Dendritic cell treated with granulocyte-macrophage colony-stimulating factor and Interleukin-4, amounts not matched to agents 40 ng/mL and 50 ng/mL, for 4 days (primary cell): ENCODE measurements at regions not wholly inside any gene's neighbourhood (a gene's known extent, or its start where the extent isn't known, plus 50 kb on each side); places are given as distances from the start of the nearest gene placed in this dataset.

ENCODE experiments used
- H3K27ac Mint-ChIP-seq: one replicate; pipeline ENCODE4 v1.8.0; 2022; ENCODE audit warnings: mild to moderate bottlenecking, mixed read lengths
- H3K27me3 Mint-ChIP-seq: one replicate; pipeline ENCODE4 v1.8.0; 2022; ENCODE audit warnings: mild to moderate bottlenecking, mixed read lengths
- H3K36me3 Mint-ChIP-seq: one replicate; pipeline ENCODE4 v1.8.0; 2022; ENCODE audit warnings: low read depth, mixed read lengths
- H3K4me1 Mint-ChIP-seq: one replicate; pipeline ENCODE4 v1.8.0; 2022; ENCODE audit warnings: low read depth, mixed read lengths
- H3K4me3 Mint-ChIP-seq: one replicate; pipeline ENCODE4 v1.8.0; 2022; ENCODE audit warnings: mild to moderate bottlenecking, moderate library complexity, mixed read lengths
- H3K9me3 Mint-ChIP-seq: one replicate; pipeline ENCODE4 v1.8.0; 2022; ENCODE audit warnings: mixed read lengths
- intact Hi-C: fragments of 100-400 bp; cut with micrococcal nuclease; formaldehyde crosslinking; loops from one replicate; pipeline ENCODE4 v1.15.0; 2022

GRCh38 chr12:58138424-58138823 is 197.1 kb downstream of the ATP23 start:
- H3K36me3 Mint-ChIP-seq, result no peaks in the 10 kb centered on the region
- H3K4me1 Mint-ChIP-seq, result no peaks in the 10 kb centered on the region
- intact Hi-C loops, result no loop called here
- H3K9me3 Mint-ChIP-seq, result no peaks in the 10 kb centered on the region
- H3K27me3 Mint-ChIP-seq, result no peaks in the 10 kb centered on the region
- H3K4me3 Mint-ChIP-seq, result no peak overlapping the region
- H3K27ac Mint-ChIP-seq, result no peak overlapping the region

GRCh38 chr12:58139894-58140293 is 198.5 kb downstream of the ATP23 start:
- Mint-ChIP-seq H3K27ac (no peak overlapping the region), H3K9me3 (no peaks in the 10 kb centered on the region), H3K4me1 (no peaks in the 10 kb centered on the region), H3K4me3 (no peak overlapping the region), H3K36me3 (no peaks in the 10 kb centered on the region), H3K27me3 (no peaks in the 10 kb centered on the region)
- intact Hi-C loops, result no loop called here

GRCh38 chr12:58140395-58140794 is 199.0 kb downstream of the ATP23 start:
- intact Hi-C loops, result no loop called here
- Mint-ChIP-seq H3K4me1 (no peaks in the 10 kb centered on the region), H3K27me3 (no peaks in the 10 kb centered on the region), H3K27ac (no peak overlapping the region), H3K4me3 (no peak overlapping the region), H3K36me3 (no peaks in the 10 kb centered on the region), H3K9me3 (no peaks in the 10 kb centered on the region)

GRCh38 chr12:58142991-58143390 is 201.6 kb downstream of the ATP23 start:
- no peaks in the 10 kb centered on the region for H3K4me1 Mint-ChIP-seq
- intact Hi-C loops, result no loop called here
- no peaks in the 10 kb centered on the region for H3K36me3 Mint-ChIP-seq
- peaks cover 12% of the 10 kb centered on the region for H3K9me3 Mint-ChIP-seq
- no peaks in the 10 kb centered on the region for H3K27me3 Mint-ChIP-seq
- no peak overlapping the region for H3K27ac Mint-ChIP-seq
- H3K4me3 Mint-ChIP-seq, result no peak overlapping the region

- Mint-ChIP-seq H3K4me1 (no peaks in the 10 kb centered on the region), H3K4me3 (no peak overlapping the region), H3K36me3 (no peaks in the 10 kb centered on the region), H3K27me3 (no peaks in the 10 kb centered on the region), H3K9me3 (peaks cover 12% of the 10 kb centered on the region), H3K27ac (no peak overlapping the region)
- intact Hi-C loops, result no loop called here
These were observed 202.2 kb downstream of the ATP23 start for GRCh38 chr12:58143498-58143995.

GRCh38 chr12:58148405-58148804 is 207.0 kb downstream of the ATP23 start:
- peaks cover 22% of the 10 kb centered on the region for H3K9me3 Mint-ChIP-seq
- H3K4me3 Mint-ChIP-seq, result no peak overlapping the region
- intact Hi-C loops, result no loop called here
- H3K27ac Mint-ChIP-seq, result no peak overlapping the region
- no peaks in the 10 kb centered on the region for H3K4me1 Mint-ChIP-seq
- H3K27me3 Mint-ChIP-seq, result no peaks in the 10 kb centered on the region
- no peaks in the 10 kb centered on the region for H3K36me3 Mint-ChIP-seq

GRCh38 chr12:58148976-58149375 is 207.6 kb downstream of the ATP23 start:
- intact Hi-C loops, result no loop called here
- Mint-ChIP-seq H3K4me1 (no peaks in the 10 kb centered on the region), H3K9me3 (peaks cover 22% of the 10 kb centered on the region), H3K27me3 (no peaks in the 10 kb centered on the region), H3K36me3 (no peaks in the 10 kb centered on the region), H3K27ac (no peak overlapping the region), H3K4me3 (no peak overlapping the region)

- peaks cover 6% of the 10 kb centered on the region for H3K9me3 Mint-ChIP-seq
- no peaks in the 10 kb centered on the region for H3K27me3 Mint-ChIP-seq
- no peak overlapping the region for H3K27ac Mint-ChIP-seq
- H3K4me1 Mint-ChIP-seq, result no peaks in the 10 kb centered on the region
- intact Hi-C loops, result no loop called here
- H3K36me3 Mint-ChIP-seq, result no peaks in the 10 kb centered on the region
- H3K4me3 Mint-ChIP-seq, result no peak overlapping the region
These were observed 213.0 kb downstream of the ATP23 start for GRCh38 chr12:58154359-58154758.

- no peak overlapping the region for H3K4me3 Mint-ChIP-seq
- H3K9me3 Mint-ChIP-seq, result peaks cover 7% of the 10 kb centered on the region
- H3K27ac Mint-ChIP-seq, result no peak overlapping the region
These were observed 215.3 kb downstream of the ATP23 start for GRCh38 chr12:58156697-58157096.

GRCh38 chr12:58159941-58160340 is 218.6 kb downstream of the ATP23 start:
- intact Hi-C loops, result no loop called here
- H3K27me3 Mint-ChIP-seq, result no peaks in the 10 kb centered on the region
- H3K4me1 Mint-ChIP-seq, result no peaks in the 10 kb centered on the region
- peaks cover 7% of the 10 kb centered on the region for H3K9me3 Mint-ChIP-seq
- H3K4me3 Mint-ChIP-seq, result no peak overlapping the region
- H3K36me3 Mint-ChIP-seq, result no peaks in the 10 kb centered on the region
- no peak overlapping the region for H3K27ac Mint-ChIP-seq

More at GRCh38 chr12:58156697-58157096, 215.3 kb downstream of the ATP23 start:
- Mint-ChIP-seq H3K27me3 (no peaks in the 10 kb centered on the region), H3K36me3 (no peaks in the 10 kb centered on the region), H3K4me1 (no peaks in the 10 kb centered on the region)
- intact Hi-C loops, result no loop called here

GRCh38 chr12:58161773-58162172 is 220.4 kb downstream of the ATP23 start:
- Mint-ChIP-seq H3K27ac (no peak overlapping the region), H3K9me3 (peaks cover 7% of the 10 kb centered on the region), H3K4me1 (no peaks in the 10 kb centered on the region), H3K36me3 (no peaks in the 10 kb centered on the region), H3K4me3 (no peak overlapping the region), H3K27me3 (no peaks in the 10 kb centered on the region)
- intact Hi-C loops, result no loop called here

GRCh38 chr12:58163021-58163420 is 221.7 kb downstream of the ATP23 start:
- no peak overlapping the region for H3K4me3 Mint-ChIP-seq
- H3K9me3 Mint-ChIP-seq, result peaks cover 7% of the 10 kb centered on the region

GRCh38 chr12:58166643-58167042 is 225.3 kb downstream of the ATP23 start:
- no peak overlapping the region for H3K27ac Mint-ChIP-seq
- no peaks in the 10 kb centered on the region for H3K9me3 Mint-ChIP-seq
- no peaks in the 10 kb centered on the region for H3K27me3 Mint-ChIP-seq
- H3K4me1 Mint-ChIP-seq, result no peaks in the 10 kb centered on the region
- H3K36me3 Mint-ChIP-seq, result no peaks in the 10 kb centered on the region
- H3K4me3 Mint-ChIP-seq, result no peak overlapping the region
- intact Hi-C loops, result no loop called here

More at GRCh38 chr12:58163021-58163420, 221.7 kb downstream of the ATP23 start:
- Mint-ChIP-seq H3K27me3 (no peaks in the 10 kb centered on the region), H3K4me1 (no peaks in the 10 kb centered on the region), H3K36me3 (no peaks in the 10 kb centered on the region), H3K27ac (no peak overlapping the region)
- intact Hi-C loops, result no loop called here

GRCh38 chr12:58167622-58168021 is 226.3 kb downstream of the ATP23 start:
- Mint-ChIP-seq H3K4me3 (no peak overlapping the region), H3K4me1 (no peaks in the 10 kb centered on the region)

GRCh38 chr12:58169826-58170225 is 228.5 kb downstream of the ATP23 start:
- intact Hi-C loops, result no loop called here
- H3K36me3 Mint-ChIP-seq, result no peaks in the 10 kb centered on the region
- no peaks in the 10 kb centered on the region for H3K9me3 Mint-ChIP-seq
- H3K27me3 Mint-ChIP-seq, result no peaks in the 10 kb centered on the region
- no peak overlapping the region for H3K4me3 Mint-ChIP-seq
- no peaks in the 10 kb centered on the region for H3K4me1 Mint-ChIP-seq
- no peak overlapping the region for H3K27ac Mint-ChIP-seq

More at GRCh38 chr12:58167622-58168021, 226.3 kb downstream of the ATP23 start:
- no peak overlapping the region for H3K27ac Mint-ChIP-seq
- intact Hi-C loops, result no loop called here
- H3K36me3 Mint-ChIP-seq, result no peaks in the 10 kb centered on the region
- no peaks in the 10 kb centered on the region for H3K27me3 Mint-ChIP-seq
- H3K9me3 Mint-ChIP-seq, result no peaks in the 10 kb centered on the region
